ENCODE measurements at regions not wholly inside any gene's neighbourhood (a gene's known extent, or its start where the extent isn't known, plus 50 kb on each side); places are given as distances from the start of the nearest gene placed in this dataset.

DNA sequence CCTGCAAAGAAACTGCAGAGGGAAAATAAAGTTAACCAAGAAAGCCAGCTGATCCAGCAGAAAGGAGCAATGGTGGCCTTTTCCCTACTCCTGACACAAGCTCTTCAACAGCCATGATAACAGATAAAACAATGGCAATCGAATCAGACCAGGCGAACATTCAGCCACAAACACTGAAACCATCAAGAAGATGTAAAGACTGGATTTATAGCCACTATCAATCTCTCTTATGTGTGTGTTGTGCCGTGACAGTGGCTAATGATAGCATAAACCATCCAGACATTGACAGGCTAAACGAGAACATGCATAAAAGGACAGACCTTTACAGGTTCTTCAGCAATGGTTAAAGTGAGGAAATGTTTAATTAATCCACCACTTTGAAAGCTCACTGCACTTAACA, 78.1 kb upstream of the RAB4A start:
- H3K27me3 ChIP-seq = no peaks in the 10 kb centered on the region
- no peak overlapping the region for H3K4me3 ChIP-seq
- intact Hi-C loops (cut with DNase I) = no loop called here
- DNase-seq = no peak
- TF ChIP-seq POLR2AphosphoS5 (IDR thresholded peaks at IDR 0.05) (no peak), POLR2A (IDR thresholded peaks at IDR 0.05) (no peak), EP300 (IDR thresholded peaks at IDR 0.05) (no peak)
- TF ChIP-seq, protein P1, sequence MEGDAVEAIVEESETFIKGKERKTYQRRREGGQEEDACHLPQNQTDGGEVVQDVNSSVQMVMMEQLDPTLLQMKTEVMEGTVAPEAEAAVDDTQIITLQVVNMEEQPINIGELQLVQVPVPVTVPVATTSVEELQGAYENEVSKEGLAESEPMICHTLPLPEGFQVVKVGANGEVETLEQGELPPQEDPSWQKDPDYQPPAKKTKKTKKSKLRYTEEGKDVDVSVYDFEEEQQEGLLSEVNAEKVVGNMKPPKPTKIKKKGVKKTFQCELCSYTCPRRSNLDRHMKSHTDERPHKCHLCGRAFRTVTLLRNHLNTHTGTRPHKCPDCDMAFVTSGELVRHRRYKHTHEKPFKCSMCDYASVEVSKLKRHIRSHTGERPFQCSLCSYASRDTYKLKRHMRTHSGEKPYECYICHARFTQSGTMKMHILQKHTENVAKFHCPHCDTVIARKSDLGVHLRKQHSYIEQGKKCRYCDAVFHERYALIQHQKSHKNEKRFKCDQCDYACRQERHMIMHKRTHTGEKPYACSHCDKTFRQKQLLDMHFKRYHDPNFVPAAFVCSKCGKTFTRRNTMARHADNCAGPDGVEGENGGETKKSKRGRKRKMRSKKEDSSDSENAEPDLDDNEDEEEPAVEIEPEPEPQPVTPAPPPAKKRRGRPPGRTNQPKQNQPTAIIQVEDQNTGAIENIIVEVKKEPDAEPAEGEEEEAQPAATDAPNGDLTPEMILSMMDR (IDR thresholded peaks at IDR 0.05) = no peak
- H3K9me3 ChIP-seq = no peaks in the 10 kb centered on the region
- H3K4me1 ChIP-seq = no peaks in the 10 kb centered on the region
- WGBS, 2 donors = 68 to 79% methylated on average over 4 of the region's 4 CpGs
- no peak overlapping the region for H3K27ac ChIP-seq
- H3K36me3 ChIP-seq = no peaks in the 10 kb centered on the region

DNA sequence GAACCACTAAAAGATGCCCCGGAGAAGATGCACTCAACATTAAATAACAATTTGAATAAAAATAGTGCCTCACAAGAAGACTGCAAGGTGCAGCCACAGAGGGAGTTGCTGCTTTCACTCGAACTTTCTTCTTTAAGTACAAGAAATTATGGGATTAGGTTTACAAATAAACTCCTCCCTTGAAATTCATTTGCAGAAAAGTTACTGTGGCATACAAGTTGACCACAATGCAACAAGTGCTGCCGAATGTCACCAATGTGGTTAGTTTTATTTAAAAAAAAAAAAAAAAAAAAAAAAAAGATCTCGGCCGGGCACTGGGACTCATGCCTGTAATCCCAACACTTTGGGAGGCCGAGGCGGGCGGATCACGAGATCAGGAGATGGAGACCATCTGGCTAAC, 76.8 kb upstream of the RAB4A start:
- Histone ChIP-seq H3K4me3 (no peak overlapping the region), H3K4me1 (no peaks in the 10 kb centered on the region), H3K27ac (no peak overlapping the region), H3K36me3 (no peaks in the 10 kb centered on the region), H3K9me3 (no peaks in the 10 kb centered on the region), H3K27me3 (no peaks in the 10 kb centered on the region)
- DNase-seq = no peak
- intact Hi-C loops (cut with DNase I) = no loop called here
- TF ChIP-seq, protein P1 (IDR thresholded peaks at IDR 0.05) = no peak
- TF ChIP-seq POLR2AphosphoS5 (IDR thresholded peaks at IDR 0.05) = no peak
- WGBS, 2 donors = 93 to 94% methylated on average over 9 of the region's 9 CpGs

DNA sequence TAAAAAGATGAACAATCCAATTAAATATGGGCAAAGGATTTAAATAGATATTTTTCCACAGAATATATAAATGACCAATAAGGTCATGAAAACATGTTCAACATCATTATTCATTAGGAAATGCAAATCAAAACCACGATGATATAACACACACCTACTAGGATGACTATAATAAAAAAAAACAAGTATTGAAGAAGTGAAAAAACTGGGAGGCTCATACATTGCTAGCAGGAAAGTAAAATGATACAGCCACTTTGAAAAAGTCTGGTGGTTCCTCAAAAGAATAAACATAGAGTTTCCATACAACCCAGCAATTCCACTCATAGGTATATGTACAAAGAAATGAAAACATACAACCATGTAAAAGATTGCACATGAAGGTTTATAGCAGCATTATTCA, 75.7 kb upstream of the RAB4A start:
- 81 to 90% methylated on average over 1 of the region's 1 CpG for WGBS, 2 donors
- intact Hi-C loops (cut with DNase I) = no loop called here
- no peak overlapping the region for H3K27ac ChIP-seq

DNA sequence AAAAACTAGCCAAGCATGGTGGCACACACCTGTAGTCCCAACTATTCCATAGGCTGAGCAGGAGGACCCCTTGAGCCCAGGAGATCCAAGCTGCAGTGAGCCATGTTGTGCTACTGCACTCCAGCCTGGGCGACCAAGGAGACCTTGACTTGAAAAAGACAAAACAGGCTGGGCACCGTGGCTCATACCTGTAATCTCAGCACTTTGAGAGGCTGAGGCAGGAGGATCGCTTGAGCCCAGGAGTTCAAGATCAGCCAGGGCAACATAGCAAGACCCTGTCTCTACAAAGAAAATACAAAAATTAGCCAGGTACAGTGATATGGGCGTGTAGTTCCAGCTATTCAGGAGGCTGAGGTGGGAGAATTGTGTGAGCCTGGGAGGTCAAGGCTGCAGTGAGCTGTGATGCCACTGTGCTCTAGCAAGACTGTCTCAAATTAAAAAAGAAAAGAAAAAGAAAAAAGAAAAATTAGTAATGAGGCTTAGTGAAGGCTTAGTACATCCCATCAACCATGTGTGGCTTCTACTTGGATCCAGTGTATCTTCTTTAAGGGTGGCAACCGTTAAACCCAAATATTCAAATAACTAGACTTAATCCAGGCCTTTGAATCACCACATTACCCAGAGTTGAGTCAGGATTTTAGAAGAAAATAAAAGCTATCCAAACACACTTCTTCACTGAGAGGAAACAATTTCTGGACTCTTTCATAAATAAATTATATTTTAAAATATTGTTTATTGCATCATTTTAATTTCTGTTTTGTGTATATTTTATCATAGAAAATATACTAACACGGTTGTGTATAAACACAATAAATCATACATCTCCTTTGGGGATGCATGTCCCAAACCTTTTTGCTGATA, 74.3 kb upstream of the RAB4A start:
- no peak overlapping the region for H3K27ac ChIP-seq
- WGBS, 2 donors = 90 to 92% methylated on average over 6 of the region's 6 CpGs
- TF ChIP-seq, protein P1 (IDR thresholded peaks at IDR 0.05) = no peak
- TF ChIP-seq EP300 (IDR thresholded peaks at IDR 0.05) = no peak
- TF ChIP-seq POLR2A (IDR thresholded peaks at IDR 0.05) = no peak
- no peak for TF ChIP-seq POLR2AphosphoS5 (IDR thresholded peaks at IDR 0.05)
- H3K27me3 ChIP-seq = no peaks in the 10 kb centered on the region
- H3K9me3 ChIP-seq = no peaks in the 10 kb centered on the region
- no peaks in the 10 kb centered on the region for H3K36me3 ChIP-seq
- H3K4me1 ChIP-seq = peaks cover 0 to 16% (median 11%) of the 10 kb centered on the region in 4 donors
- H3K4me3 ChIP-seq = no peak overlapping the region
- DNase-seq = no peak
- intact Hi-C loops (cut with DNase I) = no loop called here

More for the DNA sequence above, 75.7 kb upstream of the RAB4A start:
- no peaks in the 10 kb centered on the region for H3K9me3 ChIP-seq
- H3K27me3 ChIP-seq = no peaks in the 10 kb centered on the region
- peaks cover 0 to 11% (median 7%) of the 10 kb centered on the region in 4 donors for H3K4me1 ChIP-seq
- no peak overlapping the region for H3K4me3 ChIP-seq
- no peaks in the 10 kb centered on the region for H3K36me3 ChIP-seq
- no peak for DNase-seq
- TF ChIP-seq POLR2AphosphoS5 (IDR thresholded peaks at IDR 0.05) (no peak), EP300 (IDR thresholded peaks at IDR 0.05) (no peak), POLR2A (IDR thresholded peaks at IDR 0.05) (no peak)
- TF ChIP-seq, protein P1 (IDR thresholded peaks at IDR 0.05) = no peak

DNA sequence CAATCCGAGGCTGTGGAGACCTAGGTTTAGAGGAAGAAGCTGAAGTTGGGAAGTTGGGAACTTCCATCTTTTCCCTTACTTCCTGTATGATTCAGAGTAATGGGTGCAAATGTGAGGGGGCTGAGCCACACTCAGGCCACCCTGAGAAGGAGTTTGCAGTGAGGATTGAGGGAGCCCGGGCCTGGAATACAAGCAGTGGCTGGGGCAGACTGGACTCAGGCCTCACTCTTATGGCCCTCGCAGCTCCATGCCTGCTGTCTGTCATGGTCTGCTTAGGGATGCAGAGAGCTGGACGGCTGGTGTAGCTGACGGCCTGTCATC, 73.7 kb upstream of the RAB4A start:
- H3K4me3 ChIP-seq = no peak overlapping the region
- H3K27me3 ChIP-seq = no peaks in the 10 kb centered on the region
- TF ChIP-seq, protein P1 (IDR thresholded peaks at IDR 0.05) = no peak
- TF ChIP-seq EP300 (IDR thresholded peaks at IDR 0.05) (no peak), POLR2AphosphoS5 (IDR thresholded peaks at IDR 0.05) (no peak), POLR2A (IDR thresholded peaks at IDR 0.05) (no peak)
- peaks cover 0 to 16% (median 11%) of the 10 kb centered on the region in 4 donors for H3K4me1 ChIP-seq
- no peaks in the 10 kb centered on the region for H3K36me3 ChIP-seq
- intact Hi-C loops (cut with DNase I) = no loop called here
- DNase-seq = no peak
- H3K9me3 ChIP-seq = no peaks in the 10 kb centered on the region
- no peak overlapping the region for H3K27ac ChIP-seq
- 91% methylated on average over 5 of the region's 5 CpGs for WGBS, 2 donors

Data from sigmoid colon (tissue), 6 donors.